Keratinocyte (primary cell): ENCODE measurements at regions not wholly inside any gene's neighbourhood (a gene's known extent, or its start where the extent isn't known, plus 50 kb on each side); places are given as distances from the start of the nearest gene placed in this dataset.

Source experiments
- DNase-seq: peaks from one replicate; pipeline ENCODE4 v3.0.0-alpha.2; 2011; ENCODE audit warnings: low read depth, missing footprints, low spot score
- FAIRE-seq: peaks from 2 replicates; lab custom pipeline; 2011; peaks lifted over from hg19 to GRCh38; lab: Jason Lieb, UNC
- H2AFZ ChIP-seq: 2 replicates; pipeline ENCODE4 v1.6.0; 2012; ENCODE audit warnings: low read length, control low read depth, inconsistent platforms; ENCODE audit not compliant: control insufficient read depth
- H3K27ac ChIP-seq: 2 replicates; pipeline ENCODE4 v1.5.1; 2011; ENCODE audit warnings: low read length; ENCODE audit not compliant: control insufficient read depth, insufficient read depth
- H3K27me3 ChIP-seq: 3 replicates; pipeline ENCODE4 v1.6.0; 2011; ENCODE audit warnings: low read length; ENCODE audit not compliant: control insufficient read depth, insufficient read depth; ENCODE audit errors: extremely low read depth
- H3K36me3 ChIP-seq, 2 experiments: 2 replicates in 1 of 2; 3 replicates in 1 of 2; pipeline ENCODE4 v1.5.1; 2011; ENCODE audit warnings: low read length in 2 of 2, mild to moderate bottlenecking in 1 of 2; ENCODE audit not compliant: control insufficient read depth in 2 of 2, insufficient read depth in 2 of 2; ENCODE audit errors: extremely low read depth in 1 of 2
- H3K4me1 ChIP-seq: 3 replicates; pipeline ENCODE4 v1.5.1; 2011; ENCODE audit warnings: low read length; ENCODE audit not compliant: control insufficient read depth, insufficient read depth; ENCODE audit errors: extremely low read depth
- H3K4me2 ChIP-seq: 3 replicates; pipeline ENCODE4 v1.6.0; 2011; ENCODE audit warnings: low read depth, low read length; ENCODE audit not compliant: control insufficient read depth, insufficient read depth; ENCODE audit errors: extremely low read depth
- H3K4me3 ChIP-seq, 3 experiments: fragments of 200-600 bp in 1 of 3; sonication (generic) in 1 of 3; 2 replicates in 2 of 3; 3 replicates in 1 of 3; pipeline ENCODE4 v1.5.1; 2011 to 2016; ENCODE audit warnings: low read length in 3 of 3, mild to moderate bottlenecking in 3 of 3, control low read depth in 2 of 3, inconsistent platforms in 1 of 3, low read depth in 1 of 3, mixed read lengths in 1 of 3, mixed run types in 1 of 3, moderate library complexity in 1 of 3; ENCODE audit not compliant: control insufficient read depth in 2 of 3, insufficient read depth in 2 of 3; ENCODE audit errors: extremely low read depth in 1 of 3
- H3K79me2 ChIP-seq: 2 replicates; pipeline ENCODE4 v1.6.0; 2012; ENCODE audit warnings: low read length; ENCODE audit not compliant: control insufficient read depth, insufficient read depth
- H3K9ac ChIP-seq: 3 replicates; pipeline ENCODE4 v1.6.0; 2011; ENCODE audit warnings: low read length; ENCODE audit not compliant: control insufficient read depth, insufficient read depth; ENCODE audit errors: extremely low read depth
- H3K9me1 ChIP-seq: 3 replicates; pipeline ENCODE4 v1.6.0; 2011; ENCODE audit warnings: low read length; ENCODE audit not compliant: control insufficient read depth, insufficient read depth; ENCODE audit errors: extremely low read depth
- H3K9me3 ChIP-seq: 2 replicates; pipeline ENCODE4 v1.5.1; 2012; ENCODE audit warnings: low read depth, low read length; ENCODE audit not compliant: control insufficient read depth
- H4K20me1 ChIP-seq: 3 replicates; pipeline ENCODE4 v1.6.0; 2011; ENCODE audit warnings: low read length; ENCODE audit not compliant: control insufficient read depth, insufficient read depth; ENCODE audit errors: extremely low read depth
- CTCF ChIP-seq, 3 experiments: IDR thresholded peaks in 1 of 3; conservative IDR thresholded peaks in 1 of 3; optimal IDR thresholded peaks in 1 of 3; 2 replicates in 2 of 3; 3 replicates in 1 of 3; pipeline versions ENCODE3 to v1.5.1; 2011; ENCODE audit warnings: low read length in 3 of 3, mild to moderate bottlenecking in 3 of 3, moderate library complexity in 2 of 3, control low read depth in 1 of 3, inconsistent platforms in 1 of 3; ENCODE audit not compliant: insufficient read depth in 2 of 3; ENCODE audit errors: extremely low read depth in 1 of 3
- EZH2 ChIP-seq: IDR thresholded peaks from one replicate; pipeline ENCODE4 v1.6.1; 2012; ENCODE audit warnings: inconsistent platforms, mild to moderate bottlenecking, low read length, moderate library complexity
- dilution Hi-C: fragments of 300-500 bp; cut with MboI; formaldehyde crosslinking; loops from one replicate; pipeline ENCODE4 v1.7.0; 2020; ENCODE audit warnings: low sequenced_read_pairs; ENCODE audit not compliant: extremely low pct_ligation_motif_present

- no peaks in the 10 kb centered on the region for H3K9me3 ChIP-seq
- peaks cover 8% of the 10 kb centered on the region for H3K4me1 ChIP-seq
- H3K9ac ChIP-seq, result no peak overlapping the region
- no peaks in the 10 kb centered on the region for H3K9me1 ChIP-seq
- H3K4me2 ChIP-seq, result no peak overlapping the region
- TF ChIP-seq CTCF (optimal IDR thresholded peaks at IDR 0.05 in 1 of 3, IDR thresholded peaks at IDR 0.05 in 1 of 3, conservative IDR thresholded peaks at IDR 0.05 in 1 of 3; ENCODE audit: extremely low read depth in 1 of 3, insufficient read depth in 2 of 3, low read length in 3 of 3) (peak in 2 of 3 experiments; percentile 22 to 24), EZH2 (no peak)
- FAIRE-seq (no peak), DNase-seq (no peak)
- H3K4me3 ChIP-seq, result no peak overlapping the region
- no peak overlapping the region for H3K27ac ChIP-seq
- dilution Hi-C loops, result no loop called here
- H3K27me3 ChIP-seq, result no peaks in the 10 kb centered on the region
- H4K20me1 ChIP-seq, result no peaks in the 10 kb centered on the region
- H3K79me2 ChIP-seq, result no peaks in the 10 kb centered on the region
- no peak overlapping the region for H2AFZ ChIP-seq
- no peaks in the 10 kb centered on the region for H3K36me3 ChIP-seq
Measured at GRCh38 chr6:146901940-146902816, 302.0 kb upstream of the STXBP5 start.

- Histone ChIP-seq H4K20me1 (no peaks in the 10 kb centered on the region), H3K4me2 (no peak overlapping the region), H3K9me3 (no peaks in the 10 kb centered on the region), H3K9ac (no peak overlapping the region), H3K27me3 (no peaks in the 10 kb centered on the region), H2AFZ (no peak overlapping the region), H3K4me3 (no peak overlapping the region), H3K9me1 (no peaks in the 10 kb centered on the region), H3K79me2 (no peaks in the 10 kb centered on the region), H3K36me3 (no peaks in the 10 kb centered on the region), H3K4me1 (peaks cover 8% of the 10 kb centered on the region), H3K27ac (no peak overlapping the region)
- DNase-seq (no peak), FAIRE-seq (no peak)
- dilution Hi-C loops, result no loop called here
- TF ChIP-seq EZH2, result no peak
- no peak for TF ChIP-seq CTCF (optimal IDR thresholded peaks at IDR 0.05 in 1 of 3, IDR thresholded peaks at IDR 0.05 in 1 of 3, conservative IDR thresholded peaks at IDR 0.05 in 1 of 3; ENCODE audit: extremely low read depth in 1 of 3, insufficient read depth in 2 of 3, low read length in 3 of 3)
Measured at GRCh38 chr6:146902846-146903245, 301.4 kb upstream of the STXBP5 start.
